Epithelial cell of proximal tubule (primary cell): ENCODE measurements at regions not wholly inside any gene's neighbourhood (a gene's known extent, or its start where the extent isn't known, plus 50 kb on each side); places are given as distances from the start of the nearest gene placed in this dataset.

Source experiments
- DNase-seq: peaks from one replicate; pipeline ENCODE4 v3.0.0-alpha.2; 2011; ENCODE audit warnings: low read depth
- H3K4me3 ChIP-seq: 2 replicates; pipeline ENCODE4 v1.5.1; 2011; ENCODE audit warnings: low read depth, mild to moderate bottlenecking, low read length
- CTCF ChIP-seq: conservative IDR thresholded peaks from 2 replicates; pipeline ENCODE4 v1.5.1; 2012; ENCODE audit warnings: low read depth, mild to moderate bottlenecking, low read length

- DNase-seq: no peak
- H3K4me3 ChIP-seq: no peak overlapping the region
- TF ChIP-seq CTCF: no peak
Measured at GRCh38 chr7:46855851-46856250, 726.1 kb downstream of the TNS3 start.

- TF ChIP-seq CTCF: no peak
- DNase-seq: no peak
- no peak overlapping the region for H3K4me3 ChIP-seq
Measured at GRCh38 chr7:46854958-46855473, 726.9 kb downstream of the TNS3 start.

- TF ChIP-seq CTCF: no peak
- DNase-seq: no peak
- no peak overlapping the region for H3K4me3 ChIP-seq
Measured at GRCh38 chr7:46853451-46853850, 728.5 kb downstream of the TNS3 start.

- no peak for TF ChIP-seq CTCF
- no peak for DNase-seq
- no peak overlapping the region for H3K4me3 ChIP-seq
Measured at GRCh38 chr7:46852795-46853194, 729.1 kb downstream of the TNS3 start.

- TF ChIP-seq CTCF: no peak
- no peak for DNase-seq
- H3K4me3 ChIP-seq: no peak overlapping the region
Measured at GRCh38 chr7:46850563-46851330, 731.2 kb downstream of the TNS3 start.

GRCh38 chr7:46848944-46849343 lies 733.0 kb downstream of the TNS3 start:
- TF ChIP-seq CTCF: no peak
- no peak for DNase-seq
- H3K4me3 ChIP-seq: no peak overlapping the region

- no peak for TF ChIP-seq CTCF
- H3K4me3 ChIP-seq: no peak overlapping the region
- no peak for DNase-seq
Measured at GRCh38 chr7:46848311-46848710, 733.6 kb downstream of the TNS3 start.
